DND-41 (cell line): ENCODE measurements at regions not wholly inside any gene's neighbourhood (a gene's known extent, or its start where the extent isn't known, plus 50 kb on each side); places are given as distances from the start of the nearest gene placed in this dataset.

Experiments used
- CTCF ChIP-seq: IDR thresholded peaks from 2 replicates; pipeline ENCODE4 v1.5.1; 2012; ENCODE audit warnings: borderline replicate concordance, low read length, moderate library complexity, mild to moderate bottlenecking; ENCODE audit not compliant: poor library complexity, severe bottlenecking; ENCODE audit errors: extremely low read depth
- EZH2 ChIP-seq: IDR thresholded peaks from 3 replicates; pipeline ENCODE4 v1.6.1; 2012; ENCODE audit warnings: borderline replicate concordance, low read depth, mild to moderate bottlenecking, moderate library complexity, low read length, inconsistent platforms; ENCODE audit not compliant: severe bottlenecking

GRCh38 chr4:106650701-106651100, 282.1 kb upstream of the GIMD1 start:
- no peak for TF ChIP-seq CTCF
- TF ChIP-seq EZH2, result no peak
